Suprapubic skin (tissue), 3 donors: ENCODE measurements at regions not wholly inside any gene's neighbourhood (a gene's known extent, or its start where the extent isn't known, plus 50 kb on each side); places are given as distances from the start of the nearest gene placed in this dataset.

ENCODE experiments used
- CTCF ChIP-seq, 2 donors: fragments of 200-600 bp in 1 of 2; fragments of 450-650 bp in 1 of 2; sonication (generic) in 1 of 2; IDR thresholded peaks; one replicate each; pipeline ENCODE4 v1.5.1; 2016 to 2019; ENCODE audit warnings: antibody characterized with exemption in 2 of 2, mild to moderate bottlenecking in 1 of 2, moderate library complexity in 1 of 2
- POLR2AphosphoS5 ChIP-seq, 3 donors: sonication (generic); formaldehyde crosslinking; IDR thresholded peaks; one replicate each; pipeline ENCODE4 v1.6.1; 2017; ENCODE audit warnings: antibody characterized with exemption in 3 of 3

DNA sequence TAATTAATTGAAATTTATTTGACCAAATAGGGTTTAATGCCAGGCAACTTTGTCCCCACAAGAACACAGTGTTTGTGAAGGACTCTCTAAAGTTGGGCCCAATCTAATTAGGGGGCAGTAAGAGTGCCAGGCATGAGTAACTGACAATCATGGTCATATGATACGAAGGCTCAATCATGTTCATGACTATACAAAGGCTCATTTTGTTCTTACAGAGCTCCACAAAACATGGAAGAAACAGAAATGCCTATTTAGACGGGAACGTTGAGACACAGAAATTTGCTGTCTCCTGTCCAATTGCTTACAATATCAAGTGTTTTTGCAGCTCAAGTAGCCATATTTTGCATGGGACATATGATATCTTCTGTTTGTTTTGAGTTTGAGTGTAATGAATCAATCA, 391.1 kb downstream of the SI start:
- no peak for TF ChIP-seq CTCF (IDR thresholded peaks at IDR 0.05)
- TF ChIP-seq POLR2AphosphoS5 (IDR thresholded peaks at IDR 0.05) = no peak
